GM19324 (cell line): ENCODE measurements at regions not wholly inside any gene's neighbourhood (a gene's known extent, or its start where the extent isn't known, plus 50 kb on each side); places are given as distances from the start of the nearest gene placed in this dataset.
A peak's percentile ranks its signal among the peaks of the same experiment; 100 is the strongest.
"Not testable (repeated sequence)": the region's sequence is repeated elsewhere in the genome, so short reads cannot be mapped to it uniquely, and the experiment has no call there.

Experiments used
- ATAC-seq: cut with Tn5 transposase; IDR thresholded peaks from one replicate; pipeline ENCODE4 v1.9.1; 2021; ENCODE audit warnings: mild to moderate bottlenecking, moderate library complexity; ENCODE audit not compliant: unreplicated experiment, low FRiP score

- ATAC-seq: no peak
These were observed 80.6 kb upstream of the NAMPT start for GRCh38 chr7:106365252-106366005.

- ATAC-seq: not testable (repeated sequence)
These were observed 77.7 kb upstream of the NAMPT start for GRCh38 chr7:106362507-106362906.

- ATAC-seq: no peak
These were observed 73.4 kb upstream of the NAMPT start for GRCh38 chr7:106358103-106358663.

GRCh38 chr7:106357675-106358074 is 72.9 kb upstream of the NAMPT start:
- no peak for ATAC-seq

GRCh38 chr7:106354822-106355221 is 70.0 kb upstream of the NAMPT start:
- no peak for ATAC-seq

GRCh38 chr7:106353944-106354343 is 69.2 kb upstream of the NAMPT start:
- no peak for ATAC-seq

GRCh38 chr7:106348231-106348630 is 63.4 kb upstream of the NAMPT start:
- ATAC-seq: no peak

GRCh38 chr7:106347229-106347833 is 62.5 kb upstream of the NAMPT start:
- ATAC-seq: peak; percentile 16

GRCh38 chr7:106346678-106347217 is 62.0 kb upstream of the NAMPT start:
- peak; percentile 83 for ATAC-seq

GRCh38 chr7:106346167-106346677 is 61.4 kb upstream of the NAMPT start:
- no peak for ATAC-seq

GRCh38 chr7:106345421-106346166 is 60.8 kb upstream of the NAMPT start:
- no peak for ATAC-seq

- ATAC-seq: no peak
These were observed 60.1 kb upstream of the NAMPT start for GRCh38 chr7:106344861-106345260.

GRCh38 chr7:106344211-106344610 is 59.4 kb upstream of the NAMPT start:
- no peak for ATAC-seq

GRCh38 chr7:106342049-106342448 is 57.3 kb upstream of the NAMPT start:
- ATAC-seq: not testable (repeated sequence)

GRCh38 chr7:106340247-106340596 is 55.4 kb upstream of the NAMPT start:
- not testable (repeated sequence) for ATAC-seq

- ATAC-seq: no peak
These were observed 54.9 kb upstream of the NAMPT start for GRCh38 chr7:106339513-106340246.

GRCh38 chr7:106337754-106338153 is 53.0 kb upstream of the NAMPT start:
- no peak for ATAC-seq

- no peak for ATAC-seq
These were observed 51.0 kb upstream of the NAMPT start for GRCh38 chr7:106335814-106336213.
